Left hindlimb (tissue), 1 donor: ENCODE measurements at regions not wholly inside any gene's neighbourhood (a gene's known extent, or its start where the extent isn't known, plus 50 kb on each side); places are given as distances from the start of the nearest gene placed in this dataset.
A peak's percentile ranks its signal among the peaks of the same experiment; 100 is the strongest.

ENCODE experiments used
- DNase-seq: peaks from one replicate; pipeline ENCODE4 v3.0.0-alpha.2; 2018

DNA sequence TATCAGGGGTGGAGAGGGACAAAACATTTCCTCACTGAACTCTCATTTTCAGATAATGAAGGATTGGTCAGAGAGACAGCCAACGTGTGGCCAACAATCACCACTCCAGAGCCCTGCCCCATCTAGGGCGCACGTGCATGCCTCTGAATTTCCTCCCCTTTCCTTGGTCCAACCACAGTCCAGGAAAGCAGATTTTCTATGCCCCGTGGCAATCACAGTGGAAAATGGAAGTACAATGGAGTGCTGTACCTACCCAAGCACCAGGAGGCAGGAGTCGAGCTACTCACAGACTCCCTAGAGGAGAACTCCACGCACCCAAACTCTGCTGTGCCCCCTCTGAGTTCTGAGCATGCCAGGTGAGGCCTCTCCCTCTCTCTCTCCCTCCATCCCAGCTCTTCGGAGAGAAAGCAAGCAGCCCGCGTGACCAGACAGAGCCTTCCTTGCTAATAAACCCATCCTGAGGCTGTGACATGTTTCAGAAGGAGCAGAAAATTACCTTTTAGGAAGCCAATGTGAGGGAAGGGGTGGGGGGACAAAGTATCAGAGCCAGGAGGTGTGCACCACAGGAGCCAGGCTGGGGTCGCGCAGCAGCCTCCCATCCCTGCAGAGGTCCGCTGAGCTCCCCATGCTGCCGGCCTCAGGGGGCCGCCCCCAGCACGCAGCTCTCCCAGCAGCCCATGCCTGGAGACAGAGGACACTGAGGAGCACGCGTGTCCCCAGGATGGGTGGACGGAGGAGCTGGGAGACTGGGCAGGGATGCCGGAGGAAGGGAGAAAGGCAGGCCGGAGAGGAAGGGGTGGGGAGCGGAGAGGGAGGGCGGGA lies 73.4 kb downstream of the PITPNM2 start:
- DNase-seq, result no peak

DNA sequence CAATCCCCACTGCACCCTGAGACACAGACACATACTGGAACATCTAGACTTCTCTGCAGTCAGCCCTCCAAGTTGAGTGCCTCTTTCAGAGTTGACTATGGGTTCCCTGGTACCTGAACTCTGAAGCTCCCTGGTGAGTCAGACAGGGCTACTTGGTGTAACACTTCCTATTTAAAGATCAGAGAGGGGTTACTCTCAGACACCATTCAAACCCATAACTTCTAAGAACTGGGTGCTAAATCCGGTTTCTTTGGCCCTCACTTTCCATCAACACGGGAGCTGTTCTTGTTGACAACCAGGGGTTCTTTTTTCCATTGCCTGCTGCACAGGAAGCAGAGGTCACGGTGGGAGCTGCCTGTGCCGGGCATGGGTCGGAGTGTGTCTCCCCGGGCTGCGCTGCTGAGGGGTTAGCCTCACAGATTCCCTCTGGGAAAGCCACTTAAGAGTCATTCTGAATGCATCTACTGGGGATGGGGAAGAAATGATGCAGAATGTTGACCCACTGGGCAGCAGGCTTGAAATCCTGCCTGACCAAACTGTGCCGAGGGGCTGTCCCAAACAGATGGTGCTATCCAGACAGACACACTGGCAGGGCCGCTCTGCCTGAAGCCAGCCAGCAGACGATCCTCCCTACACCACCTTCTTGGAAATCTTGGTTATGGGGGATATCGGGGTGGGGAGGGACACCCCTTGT lies 74.1 kb downstream of the PITPNM2 start:
- DNase-seq, result no peak

DNA sequence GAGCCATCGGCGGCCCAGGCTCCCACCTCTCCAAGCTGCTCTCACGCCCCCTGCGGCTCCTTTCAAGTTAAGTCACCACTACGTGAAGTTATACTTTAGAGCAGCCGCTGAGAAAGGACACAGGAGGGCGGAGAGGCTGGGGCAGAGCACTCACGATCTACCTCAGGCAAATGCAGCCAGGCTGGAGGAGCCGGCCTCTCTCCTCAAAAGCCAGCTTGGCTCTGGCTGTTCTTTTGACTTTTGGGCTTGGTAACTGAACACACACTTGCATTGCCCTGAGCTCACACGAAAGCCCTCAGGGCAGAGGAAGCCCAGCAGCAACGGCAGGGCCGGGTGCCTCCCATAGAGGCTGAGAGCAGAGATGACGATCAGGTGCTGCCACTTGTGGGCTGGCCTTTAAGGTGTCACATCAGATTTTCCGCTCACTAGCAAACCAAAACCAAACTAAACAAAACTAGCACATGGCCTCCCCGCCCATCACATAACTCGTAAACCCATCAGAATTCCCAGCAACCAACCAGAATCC lies 75.2 kb downstream of the PITPNM2 start:
- DNase-seq, result no peak

DNA sequence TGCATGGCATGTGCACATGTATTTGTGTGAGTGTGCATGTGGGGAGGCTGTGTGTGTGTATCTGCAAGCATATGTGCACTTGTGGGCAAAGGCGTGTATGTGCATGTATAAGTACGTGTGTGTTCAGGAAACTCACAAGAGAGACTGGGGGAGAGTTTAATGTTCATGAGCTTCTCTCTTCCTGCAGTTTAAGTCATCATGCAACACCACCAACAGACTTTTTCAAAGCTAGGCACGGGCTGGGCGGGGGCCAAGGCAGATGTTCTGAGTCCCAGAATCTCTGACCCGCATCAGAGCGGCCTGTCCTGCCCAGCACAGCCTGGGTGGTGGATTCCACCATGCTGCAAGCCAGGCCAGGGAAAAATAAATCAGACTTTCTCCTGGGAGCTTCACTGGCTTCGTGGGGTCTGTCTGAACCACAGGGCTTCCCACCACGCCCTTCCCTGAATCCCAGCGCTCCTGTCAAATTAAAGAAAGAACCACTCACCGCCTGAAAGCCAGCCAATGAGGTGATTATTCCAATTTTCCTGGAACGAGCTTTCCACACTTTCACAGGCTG lies 75.7 kb downstream of the PITPNM2 start:
- peak; percentile 60 for DNase-seq

DNA sequence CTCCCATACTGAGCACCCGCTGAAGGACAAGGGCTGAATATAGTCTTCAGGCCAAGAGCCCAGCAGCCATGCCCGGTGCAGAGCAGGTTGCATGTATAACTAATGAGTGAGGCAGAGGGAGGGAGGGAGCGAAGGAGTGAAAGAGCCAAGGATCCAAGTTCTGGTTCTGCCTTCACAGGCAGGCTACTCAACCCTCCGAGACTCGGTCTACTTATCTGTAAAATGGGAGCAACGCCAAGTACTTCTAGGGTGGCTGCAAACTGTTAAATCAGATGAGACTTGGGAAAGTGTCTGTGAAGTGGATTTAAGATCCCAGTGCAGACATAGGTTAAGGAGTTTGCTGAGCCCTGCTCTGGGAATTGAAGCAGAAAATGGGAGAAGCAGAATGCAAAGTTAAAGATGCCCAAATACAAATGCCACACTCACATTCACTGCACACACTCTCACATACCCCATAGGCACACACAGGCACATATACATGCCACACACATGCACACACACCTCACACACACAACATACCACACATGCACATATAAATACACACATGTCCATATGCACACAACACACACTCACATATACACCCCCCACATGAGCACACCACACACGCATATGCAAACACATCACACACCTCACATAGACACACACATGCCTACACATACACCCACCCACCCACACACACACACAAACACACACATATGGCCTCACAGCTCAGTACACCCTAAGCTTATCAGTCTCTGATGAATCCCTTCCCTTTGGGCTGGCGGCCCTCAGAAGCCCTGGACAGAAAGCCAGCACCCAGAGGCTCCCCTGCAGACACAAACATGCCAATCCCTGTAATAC lies 76.7 kb downstream of the PITPNM2 start:
- DNase-seq, result no peak

DNA sequence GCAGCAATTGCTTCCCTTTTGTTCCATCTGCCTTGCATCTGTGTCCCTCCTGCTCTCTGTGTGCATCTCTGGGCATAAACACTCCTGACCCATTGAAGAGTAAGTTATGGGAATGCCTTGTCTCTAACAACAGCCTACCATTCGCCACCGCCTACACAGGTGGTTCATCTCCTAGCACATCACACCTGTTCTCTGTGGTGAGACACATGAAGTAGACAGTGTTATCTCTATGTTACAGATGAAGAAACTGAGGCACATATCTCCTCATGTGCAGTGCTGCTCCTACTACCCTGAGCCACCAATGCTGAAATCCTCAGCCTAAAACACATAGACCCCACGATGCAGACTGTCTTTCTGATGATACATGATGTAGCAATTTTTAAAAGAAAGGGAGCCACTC lies 77.6 kb downstream of the PITPNM2 start:
- no peak for DNase-seq

DNA sequence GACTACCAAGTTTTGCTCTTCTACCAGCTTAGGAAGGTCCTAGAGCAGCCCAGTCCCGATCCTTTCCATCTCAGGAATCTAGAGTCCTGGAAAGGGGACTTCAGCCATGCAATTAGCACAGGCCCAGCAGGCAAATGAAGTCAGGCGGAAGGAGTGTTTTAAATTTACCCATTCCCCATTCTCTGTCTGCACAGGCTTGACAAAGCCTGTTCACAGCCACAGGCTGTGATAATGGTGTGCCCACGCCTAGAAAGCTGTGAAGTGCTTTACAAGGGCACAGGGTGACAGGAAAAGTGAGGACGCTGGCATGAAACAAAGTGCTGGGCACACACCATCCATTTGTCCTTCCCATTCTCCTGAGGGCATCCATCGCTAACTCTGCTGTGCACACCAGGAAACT lies 79.0 kb downstream of the PITPNM2 start:
- no peak for DNase-seq

DNA sequence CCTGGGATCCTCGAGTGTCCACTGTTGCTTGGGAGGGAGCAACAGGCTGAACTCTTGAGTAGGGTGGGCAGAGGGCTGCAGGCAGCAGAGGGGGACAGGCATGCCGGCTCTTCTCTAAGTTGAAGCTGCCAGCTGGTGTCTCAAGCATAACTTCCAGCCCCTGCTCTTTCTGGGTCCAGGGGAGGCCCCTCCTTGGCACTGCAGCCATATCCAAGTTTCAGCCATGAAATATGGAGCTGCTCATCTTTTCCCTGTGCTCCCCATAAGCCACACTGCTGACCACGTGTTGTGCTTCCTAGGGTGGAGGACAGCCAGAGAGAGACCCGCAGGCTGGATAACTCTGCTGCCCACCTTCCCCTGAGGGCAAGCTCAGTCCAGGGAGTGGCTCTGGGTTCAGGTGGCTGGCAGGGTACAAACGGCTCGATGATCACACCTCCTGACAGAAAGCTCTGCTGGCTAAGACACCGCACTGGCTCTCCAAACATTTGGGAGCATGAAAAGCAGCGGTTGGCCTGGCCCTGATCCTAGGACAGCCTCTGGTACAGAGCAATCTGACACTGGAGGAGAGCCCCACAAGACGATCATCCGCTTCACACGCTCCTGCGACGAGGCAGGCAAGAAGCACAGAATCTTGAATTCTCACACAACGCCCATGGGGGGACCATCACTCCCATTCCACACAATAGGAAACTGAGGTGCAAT lies 79.6 kb downstream of the PITPNM2 start:
- DNase-seq, result peak; percentile 74

DNA sequence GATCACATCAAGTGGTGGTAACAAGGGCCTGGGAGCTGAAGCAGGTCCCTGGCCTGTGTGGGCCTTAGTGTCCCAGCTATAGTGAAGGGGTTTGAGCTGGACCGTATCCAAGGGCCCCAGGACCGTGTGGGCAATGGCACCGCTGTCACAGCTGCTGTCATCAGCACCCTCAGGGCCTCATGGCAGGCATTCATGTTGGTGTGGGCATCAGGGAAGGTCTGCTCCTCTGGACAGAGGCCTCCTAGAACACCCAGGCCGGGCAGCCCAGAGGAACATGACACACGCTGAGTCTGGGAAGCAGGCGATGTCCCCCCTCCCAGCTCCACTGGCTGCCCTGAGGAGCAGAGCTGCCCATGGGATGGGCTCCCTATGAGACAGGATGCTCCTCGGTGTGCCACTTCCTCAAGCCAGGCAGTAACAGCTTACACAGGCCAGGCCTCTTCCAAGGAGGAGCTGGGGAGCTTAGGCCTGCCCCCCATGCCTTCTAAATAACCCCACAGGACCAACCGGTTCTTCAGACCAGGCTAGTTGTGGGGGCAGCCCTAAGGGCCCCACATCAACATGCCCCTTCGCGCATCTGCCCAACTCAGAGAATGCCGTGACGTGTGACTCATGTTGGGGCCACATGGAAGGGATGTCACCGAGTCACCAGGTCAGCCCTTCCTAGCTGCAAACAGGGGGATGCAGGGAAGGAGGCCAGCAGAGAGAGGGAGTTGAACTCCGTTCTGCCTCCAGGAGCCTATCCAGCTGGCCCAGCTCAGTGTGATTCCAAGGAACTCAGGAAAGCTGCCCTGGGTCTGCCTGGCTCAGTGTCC lies 80.4 kb downstream of the PITPNM2 start:
- no peak for DNase-seq

DNA sequence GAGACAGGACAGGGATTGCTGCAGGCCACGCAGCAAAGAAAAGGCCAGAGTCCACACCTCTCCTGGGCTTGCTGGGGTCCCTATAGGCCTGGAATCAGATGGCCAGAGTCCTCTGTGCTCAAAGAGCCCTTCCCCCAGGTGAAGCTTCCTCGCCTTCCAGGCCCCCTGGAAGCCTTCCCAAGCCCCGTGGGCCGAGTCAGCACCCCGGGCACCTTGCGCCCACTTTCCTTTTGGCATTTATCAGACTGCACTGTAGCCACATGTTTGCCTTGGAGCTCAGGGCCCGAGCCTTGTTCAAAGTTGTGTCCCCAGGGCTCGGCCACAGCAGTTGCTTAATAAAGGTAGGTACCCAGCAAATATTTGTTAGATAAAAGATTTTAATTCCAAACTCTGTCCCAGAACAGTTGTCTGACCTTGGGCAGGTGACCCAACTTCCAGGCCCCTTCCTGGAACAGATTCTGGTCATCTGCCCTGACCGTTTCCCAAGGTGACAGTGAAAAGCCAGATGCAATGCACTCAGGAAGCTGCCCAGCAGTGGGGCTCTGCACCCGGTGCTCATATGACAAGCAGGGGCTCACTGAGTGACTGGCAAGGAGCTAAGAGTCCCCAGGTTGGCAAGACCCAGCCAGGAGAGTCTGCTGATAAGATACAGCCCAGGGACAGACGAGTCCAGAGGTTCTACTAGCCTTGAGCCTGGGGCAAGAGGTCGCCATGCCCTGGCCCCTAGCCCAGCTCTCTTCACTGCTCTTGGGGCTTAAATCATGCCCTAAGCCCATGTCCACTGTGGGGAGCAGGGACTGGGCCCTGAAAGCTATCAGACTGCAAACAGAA lies 81.2 kb downstream of the PITPNM2 start:
- DNase-seq, result no peak

DNA sequence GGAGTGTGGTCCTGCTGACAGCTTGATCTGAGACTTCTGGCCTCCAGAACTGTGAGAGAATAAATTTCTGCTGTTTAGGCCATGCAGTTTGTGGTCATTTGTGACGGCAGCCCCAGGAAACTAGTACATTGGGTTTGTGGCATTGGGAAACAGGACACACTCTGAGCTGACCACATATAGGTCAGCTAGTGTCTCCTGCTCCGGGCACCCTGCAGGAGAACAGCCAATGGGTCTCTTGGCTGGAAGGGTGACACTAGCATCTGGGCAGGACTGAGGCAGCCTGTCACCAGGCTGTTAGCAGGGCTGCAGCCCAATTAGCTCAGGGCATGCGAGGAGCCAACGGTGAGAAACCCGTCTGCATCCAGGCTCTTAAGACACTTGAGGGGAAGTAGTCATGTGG lies 83.2 kb downstream of the PITPNM2 start:
- DNase-seq, result no peak

DNA sequence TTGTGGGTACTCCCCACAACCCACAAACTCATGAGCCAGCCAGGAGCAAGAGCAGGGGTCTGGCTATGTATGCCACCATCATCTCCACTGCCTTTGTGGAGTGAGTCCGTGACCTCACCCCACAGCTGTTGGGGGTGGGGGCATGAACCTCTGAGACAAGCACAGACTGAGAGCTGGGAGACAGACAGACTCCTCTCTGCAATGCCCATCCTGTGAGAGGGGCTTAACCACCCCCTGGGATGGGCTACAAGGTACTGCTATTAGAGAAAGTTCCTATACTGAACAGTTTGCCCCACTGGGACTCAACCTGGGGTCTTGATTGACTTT lies 84.5 kb downstream of the PITPNM2 start:
- DNase-seq, result no peak

DNA sequence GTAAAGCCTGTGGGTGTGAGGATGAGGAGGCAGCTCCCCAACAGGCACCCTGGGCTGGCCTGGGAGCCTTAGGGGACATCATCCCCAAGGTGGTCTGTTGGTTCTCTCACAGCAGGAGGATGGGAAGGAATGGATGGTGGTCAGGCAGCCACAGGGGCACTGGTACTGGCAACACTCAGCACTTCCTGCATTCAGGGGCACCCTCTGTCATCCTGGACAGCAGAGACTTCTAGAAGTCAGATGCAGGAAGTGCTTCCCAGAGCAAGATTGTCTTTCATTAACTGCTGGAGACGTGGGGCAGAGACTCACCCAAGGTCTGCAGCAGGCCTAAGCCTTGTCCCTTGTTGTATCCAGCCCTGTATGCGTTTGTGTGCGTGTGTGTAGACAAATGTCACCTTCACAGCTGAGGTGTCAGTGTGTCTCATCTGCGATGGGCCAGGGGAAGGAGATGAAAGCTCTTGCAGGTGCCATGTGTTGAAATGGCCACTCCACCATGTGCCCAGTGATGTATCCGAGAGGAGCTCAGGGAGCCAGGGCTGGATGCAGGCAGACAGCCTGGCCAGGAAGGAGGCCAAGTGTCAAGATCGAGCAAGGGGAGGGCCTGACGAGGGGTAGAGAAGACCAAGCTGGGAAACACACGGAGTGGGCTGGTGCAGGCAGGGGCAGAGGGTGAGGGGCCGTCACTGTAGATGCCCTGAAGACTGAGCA lies 85.1 kb downstream of the PITPNM2 start:
- peak; percentile 16 for DNase-seq

DNA sequence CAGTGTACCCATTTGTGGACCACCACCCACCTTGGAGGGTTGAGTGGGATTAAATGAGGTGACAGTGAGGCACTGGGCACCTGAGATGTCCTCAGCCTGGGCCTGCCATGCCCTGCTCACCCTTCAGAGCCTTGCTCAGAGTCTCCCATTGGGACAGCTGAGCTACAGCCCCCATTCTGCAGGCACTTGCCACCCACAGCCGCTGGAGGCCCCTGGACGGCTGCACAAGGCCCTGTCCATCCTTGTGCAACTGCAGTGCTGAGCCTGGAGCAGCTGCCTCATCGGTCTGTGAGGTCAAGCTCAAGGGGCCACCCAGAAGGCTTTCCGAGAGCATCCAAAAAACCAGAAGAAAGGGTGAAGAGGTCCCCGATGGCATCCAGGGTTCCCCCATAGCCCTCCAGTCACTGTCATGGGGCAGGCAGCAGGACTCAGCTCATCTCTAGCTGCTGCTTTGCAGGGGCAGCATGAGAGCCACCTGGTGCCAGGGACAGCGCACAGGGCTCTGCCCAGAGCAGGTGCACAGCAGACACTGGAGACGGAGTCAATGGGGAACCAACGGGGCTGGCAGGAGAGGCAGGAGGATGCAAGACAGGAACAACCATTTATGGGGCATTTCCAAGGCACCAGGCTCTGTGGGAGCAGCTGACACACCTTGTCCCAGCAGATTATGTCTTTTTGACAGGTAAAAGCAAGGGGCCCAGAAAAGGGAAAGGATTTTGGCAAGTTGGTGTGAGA lies 84.6 kb downstream of the ARL6IP4 start:
- DNase-seq, result peak; percentile 27

DNA sequence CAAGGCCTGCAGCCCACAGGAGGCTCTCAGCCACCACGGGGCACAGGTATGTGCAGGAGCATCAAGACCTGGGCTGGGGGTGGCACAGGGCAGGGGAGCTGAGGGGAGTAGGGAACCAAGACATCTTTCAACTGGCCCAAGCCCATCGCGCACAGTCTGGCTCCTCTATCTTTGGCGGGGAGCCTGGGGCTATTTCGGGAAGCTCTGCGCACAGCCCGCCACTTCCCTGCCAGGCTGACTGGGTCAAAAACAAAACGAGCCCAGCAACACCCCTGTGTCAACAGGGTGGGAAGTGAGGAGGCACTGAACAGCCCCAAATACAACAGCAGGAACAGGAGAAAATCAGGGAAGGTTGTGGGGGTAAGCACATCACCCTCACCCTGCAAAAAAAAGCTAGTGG lies 83.9 kb downstream of the ARL6IP4 start:
- peak; percentile 10 for DNase-seq

DNA sequence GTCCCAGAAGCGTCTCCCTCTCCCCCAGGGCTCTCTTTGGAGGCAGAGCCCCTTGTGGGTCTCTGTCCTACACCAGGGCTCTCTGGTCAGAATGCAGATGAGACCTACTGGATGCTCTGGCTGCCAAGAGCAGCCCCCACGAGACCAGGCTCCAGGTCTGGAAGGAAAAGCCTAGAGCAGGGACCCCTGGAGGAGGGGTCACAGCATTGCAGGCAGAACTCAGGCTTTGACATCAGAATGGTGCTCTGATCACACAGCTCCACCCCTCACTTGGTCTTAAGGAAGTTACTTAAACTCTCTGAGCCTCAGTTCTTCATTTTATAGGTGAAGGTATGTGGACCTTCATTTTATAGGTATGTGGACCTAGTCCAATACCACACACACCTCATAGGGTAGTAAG lies 83.1 kb downstream of the ARL6IP4 start:
- peak; percentile 25 for DNase-seq

DNA sequence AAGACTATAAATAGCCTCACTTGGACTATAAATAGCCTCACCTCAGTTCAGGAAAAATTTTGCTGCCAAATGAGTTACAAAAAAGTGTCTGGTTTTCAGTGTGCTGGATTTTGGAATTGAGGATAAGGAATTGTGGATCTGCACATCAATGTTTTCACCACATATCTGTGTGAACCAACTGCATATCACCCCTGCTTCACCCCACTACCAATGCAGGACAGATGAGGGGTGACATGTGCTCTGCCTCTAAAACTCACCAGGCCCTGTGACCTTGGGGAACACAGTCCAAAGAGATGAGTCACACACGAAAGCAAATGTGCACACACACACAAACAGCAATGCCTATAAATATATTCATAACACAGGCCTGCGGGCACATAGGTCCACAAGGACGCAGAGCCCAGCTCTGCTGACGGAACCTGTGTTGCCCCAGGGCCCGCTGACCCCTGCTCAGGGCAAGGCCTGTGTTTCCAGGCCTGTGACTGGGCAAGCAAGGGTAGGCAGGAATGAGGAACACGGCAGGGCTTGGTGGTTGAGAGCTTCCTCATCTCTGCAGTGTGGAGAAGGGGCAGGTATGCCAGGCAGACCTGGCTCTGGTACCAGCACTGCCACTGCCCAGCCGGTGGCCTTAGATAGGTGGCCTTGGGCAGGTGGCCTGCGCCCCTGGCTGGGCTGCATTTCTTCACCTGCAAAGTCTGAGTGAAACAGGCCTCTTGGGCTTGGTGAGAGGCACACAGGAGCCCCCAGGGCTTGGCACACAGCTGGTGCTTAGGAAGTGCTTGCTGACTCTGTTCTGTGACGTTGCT lies 82.4 kb downstream of the ARL6IP4 start:
- peak; percentile 13 for DNase-seq
